ENCODE measurements at regions not wholly inside any gene's neighbourhood (a gene's known extent, or its start where the extent isn't known, plus 50 kb on each side); places are given as distances from the start of the nearest gene placed in this dataset.

DNA sequence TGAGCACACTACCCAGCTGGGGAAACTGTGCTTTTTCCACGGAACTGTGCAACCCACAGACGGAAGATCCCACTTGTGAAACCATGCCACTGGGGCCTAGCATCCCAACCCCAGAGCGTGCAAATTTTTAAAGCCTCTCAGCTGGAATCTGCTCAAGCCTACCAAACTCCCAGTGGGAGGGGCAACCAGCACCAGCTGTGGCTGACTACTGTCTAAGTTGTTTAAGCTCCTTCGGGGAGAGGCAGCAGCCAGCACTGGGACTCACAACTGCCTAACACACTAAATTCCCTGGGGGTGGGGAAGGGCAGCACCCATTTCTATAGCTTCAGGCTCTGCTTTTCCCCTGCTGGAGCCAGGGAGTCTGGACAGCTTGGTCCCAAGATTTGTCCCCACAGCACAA, 287.6 kb upstream of the MSX2 start:
- TF ChIP-seq, protein P1, sequence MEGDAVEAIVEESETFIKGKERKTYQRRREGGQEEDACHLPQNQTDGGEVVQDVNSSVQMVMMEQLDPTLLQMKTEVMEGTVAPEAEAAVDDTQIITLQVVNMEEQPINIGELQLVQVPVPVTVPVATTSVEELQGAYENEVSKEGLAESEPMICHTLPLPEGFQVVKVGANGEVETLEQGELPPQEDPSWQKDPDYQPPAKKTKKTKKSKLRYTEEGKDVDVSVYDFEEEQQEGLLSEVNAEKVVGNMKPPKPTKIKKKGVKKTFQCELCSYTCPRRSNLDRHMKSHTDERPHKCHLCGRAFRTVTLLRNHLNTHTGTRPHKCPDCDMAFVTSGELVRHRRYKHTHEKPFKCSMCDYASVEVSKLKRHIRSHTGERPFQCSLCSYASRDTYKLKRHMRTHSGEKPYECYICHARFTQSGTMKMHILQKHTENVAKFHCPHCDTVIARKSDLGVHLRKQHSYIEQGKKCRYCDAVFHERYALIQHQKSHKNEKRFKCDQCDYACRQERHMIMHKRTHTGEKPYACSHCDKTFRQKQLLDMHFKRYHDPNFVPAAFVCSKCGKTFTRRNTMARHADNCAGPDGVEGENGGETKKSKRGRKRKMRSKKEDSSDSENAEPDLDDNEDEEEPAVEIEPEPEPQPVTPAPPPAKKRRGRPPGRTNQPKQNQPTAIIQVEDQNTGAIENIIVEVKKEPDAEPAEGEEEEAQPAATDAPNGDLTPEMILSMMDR (IDR thresholded peaks at IDR 0.05 in 2 of 3, conservative IDR thresholded peaks at IDR 0.05 in 1 of 3; ENCODE audit: control insufficient read depth in 2 of 3, extremely low read depth in 1 of 3, insufficient read depth in 1 of 3, low read depth in 3 of 3, low read length in 3 of 3): no peak
- TF ChIP-seq FOXK2 (IDR thresholded peaks at IDR 0.05) (no peak), NBN (IDR thresholded peaks at IDR 0.05) (no peak), POLR2A (IDR thresholded peaks at IDR 0.05; ENCODE audit: low read depth, low read length) (no peak), CHD2 (IDR thresholded peaks at IDR 0.05; ENCODE audit: borderline replicate concordance, low read depth, low read length) (no peak), TAF1 (IDR thresholded peaks at IDR 0.05; ENCODE audit: borderline replicate concordance, low read depth, low read length) (no peak), CEBPB (IDR thresholded peaks at IDR 0.05; ENCODE audit: borderline replicate concordance in 1 of 2, low read depth in 2 of 2, low read length in 2 of 2) (no peak), NR2F1 (conservative IDR thresholded peaks at IDR 0.05) (no peak), ATF7 (IDR thresholded peaks at IDR 0.05; ENCODE audit: low read depth) (no peak), POLR2AphosphoS2 (IDR thresholded peaks at IDR 0.05; ENCODE audit: low read depth, low read length) (no peak), SREBF2 (IDR thresholded peaks at IDR 0.05; ENCODE audit: low read length) (no peak)

All from GM12878 (cell line).